ENCODE measurements at regions not wholly inside any gene's neighbourhood (a gene's known extent, or its start where the extent isn't known, plus 50 kb on each side); places are given as distances from the start of the nearest gene placed in this dataset.

DNA sequence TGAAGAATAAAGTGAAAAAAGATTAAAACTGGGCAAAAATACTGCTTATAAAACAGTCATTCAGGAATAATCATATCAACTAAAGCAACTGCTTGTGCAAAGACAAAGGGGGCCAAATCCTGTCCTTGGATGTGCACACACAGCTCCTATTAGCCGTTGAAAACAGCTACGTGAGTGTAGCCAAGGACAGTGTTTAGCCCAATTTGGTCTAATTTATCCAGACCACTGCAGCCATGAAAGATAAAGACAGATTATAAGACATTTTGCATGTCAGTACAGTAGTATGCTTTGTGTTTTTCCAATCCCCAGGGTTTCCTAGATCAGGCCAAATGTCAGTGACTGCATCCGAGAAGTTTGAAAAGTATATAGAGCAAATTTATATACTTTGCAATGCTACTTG is 146.3 kb upstream of the PKN2 start:
- DNase-seq, result no peak
- in situ Hi-C loops (cut with HindIII; ENCODE audit: low pct_ligation_motif_present, low sequenced_read_pairs), result no loop called here
- H3K27me3 ChIP-seq (replicated peaks), result no peaks in the 10 kb centered on the region
- H3K36me3 ChIP-seq (replicated peaks), result no peaks in the 10 kb centered on the region
- TF ChIP-seq, protein P1, sequence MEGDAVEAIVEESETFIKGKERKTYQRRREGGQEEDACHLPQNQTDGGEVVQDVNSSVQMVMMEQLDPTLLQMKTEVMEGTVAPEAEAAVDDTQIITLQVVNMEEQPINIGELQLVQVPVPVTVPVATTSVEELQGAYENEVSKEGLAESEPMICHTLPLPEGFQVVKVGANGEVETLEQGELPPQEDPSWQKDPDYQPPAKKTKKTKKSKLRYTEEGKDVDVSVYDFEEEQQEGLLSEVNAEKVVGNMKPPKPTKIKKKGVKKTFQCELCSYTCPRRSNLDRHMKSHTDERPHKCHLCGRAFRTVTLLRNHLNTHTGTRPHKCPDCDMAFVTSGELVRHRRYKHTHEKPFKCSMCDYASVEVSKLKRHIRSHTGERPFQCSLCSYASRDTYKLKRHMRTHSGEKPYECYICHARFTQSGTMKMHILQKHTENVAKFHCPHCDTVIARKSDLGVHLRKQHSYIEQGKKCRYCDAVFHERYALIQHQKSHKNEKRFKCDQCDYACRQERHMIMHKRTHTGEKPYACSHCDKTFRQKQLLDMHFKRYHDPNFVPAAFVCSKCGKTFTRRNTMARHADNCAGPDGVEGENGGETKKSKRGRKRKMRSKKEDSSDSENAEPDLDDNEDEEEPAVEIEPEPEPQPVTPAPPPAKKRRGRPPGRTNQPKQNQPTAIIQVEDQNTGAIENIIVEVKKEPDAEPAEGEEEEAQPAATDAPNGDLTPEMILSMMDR (IDR thresholded peaks at IDR 0.05; ENCODE audit: low read depth, low read length, missing control alignments), result no peak
- H3K27ac ChIP-seq, result no peak overlapping the region
- H3K4me3 ChIP-seq (ENCODE audit: low read depth, low read length), result no peak overlapping the region

DNA sequence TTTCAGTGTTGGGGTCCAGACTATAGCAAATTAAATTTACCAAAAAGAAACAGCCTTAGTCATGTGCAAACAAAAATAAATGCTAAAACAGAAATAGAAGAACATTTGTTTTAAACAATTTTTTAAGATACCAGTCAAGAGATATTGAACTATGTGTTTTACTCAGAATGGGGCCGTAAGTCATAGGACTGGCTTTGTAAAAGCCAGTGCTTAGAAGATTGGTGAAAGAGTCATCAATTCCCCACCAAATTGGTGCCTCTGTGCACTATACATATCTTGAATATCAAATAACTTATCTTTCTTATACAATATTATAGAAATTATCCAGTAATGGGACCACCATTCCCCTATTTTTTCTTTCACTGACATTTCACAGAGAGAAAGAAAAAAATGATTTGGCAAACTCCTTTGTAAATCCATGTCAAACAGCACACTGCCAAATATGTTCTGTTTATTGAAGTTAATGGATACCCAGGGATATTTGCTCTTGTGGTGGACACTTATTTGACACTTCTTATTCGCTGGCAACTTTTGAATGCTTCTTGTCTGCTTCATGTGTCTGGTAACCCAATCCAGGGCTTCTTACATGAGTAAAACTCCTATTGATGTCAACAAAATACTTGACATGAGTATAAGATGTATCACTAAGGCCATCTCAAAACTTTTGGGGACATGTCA is 145.7 kb upstream of the PKN2 start:
- no peaks in the 10 kb centered on the region for H3K36me3 ChIP-seq (replicated peaks)
- in situ Hi-C loops (cut with HindIII; ENCODE audit: low pct_ligation_motif_present, low sequenced_read_pairs), result no loop called here
- DNase-seq, result no peak
- TF ChIP-seq, protein P1 (IDR thresholded peaks at IDR 0.05; ENCODE audit: low read depth, low read length, missing control alignments), result no peak
- H3K27me3 ChIP-seq (replicated peaks), result no peaks in the 10 kb centered on the region
- no peak overlapping the region for H3K27ac ChIP-seq
- no peak overlapping the region for H3K4me3 ChIP-seq (ENCODE audit: low read depth, low read length)

DNA sequence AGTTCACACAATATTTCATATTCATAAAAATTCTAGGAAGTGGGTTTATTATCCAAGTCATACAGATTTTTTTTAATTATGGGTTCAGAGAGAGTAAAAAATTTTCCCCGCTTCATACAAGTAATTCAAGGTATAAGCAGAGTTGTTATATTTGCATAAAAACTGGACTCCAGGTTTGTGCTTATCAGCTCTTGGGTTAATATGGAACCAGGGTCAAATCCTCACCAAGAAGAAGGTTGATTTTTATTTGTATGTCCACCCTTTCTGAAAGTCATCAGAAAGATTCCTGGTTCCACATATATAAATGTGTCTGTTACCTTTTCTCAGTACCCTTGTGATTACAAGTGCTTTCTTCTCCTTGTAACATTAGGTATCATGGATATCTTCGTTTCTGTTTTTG is 143.8 kb upstream of the PKN2 start:
- H3K4me3 ChIP-seq (ENCODE audit: low read depth, low read length), result no peak overlapping the region
- no peak for DNase-seq
- TF ChIP-seq, protein P1 (IDR thresholded peaks at IDR 0.05; ENCODE audit: low read depth, low read length, missing control alignments), result no peak
- in situ Hi-C loops (cut with HindIII; ENCODE audit: low pct_ligation_motif_present, low sequenced_read_pairs), result no loop called here
- no peaks in the 10 kb centered on the region for H3K36me3 ChIP-seq (replicated peaks)
- no peak overlapping the region for H3K27ac ChIP-seq
- H3K27me3 ChIP-seq (replicated peaks), result no peaks in the 10 kb centered on the region

DNA sequence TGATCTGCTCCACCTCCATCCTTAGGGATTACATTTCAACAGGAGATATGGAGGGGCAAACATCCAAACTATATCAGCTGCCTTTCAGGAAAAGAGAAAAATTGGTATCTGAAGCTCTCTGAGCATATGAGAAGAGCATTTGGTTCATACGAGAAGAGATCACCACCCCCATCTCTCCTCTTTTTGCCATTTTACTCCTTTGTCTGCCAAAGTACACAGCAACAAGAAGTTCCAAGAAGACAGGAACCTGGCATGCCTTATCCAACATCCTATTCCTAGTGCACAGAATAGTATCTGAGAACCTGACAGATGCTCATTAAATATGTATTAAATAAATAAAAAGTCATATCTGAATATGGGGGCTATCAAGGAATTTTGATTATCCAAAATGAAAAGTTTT is 142.5 kb upstream of the PKN2 start:
- no peak for DNase-seq
- no peak overlapping the region for H3K4me3 ChIP-seq (ENCODE audit: low read depth, low read length)
- no peak overlapping the region for H3K27ac ChIP-seq
- no peaks in the 10 kb centered on the region for H3K36me3 ChIP-seq (replicated peaks)
- TF ChIP-seq, protein P1 (IDR thresholded peaks at IDR 0.05; ENCODE audit: low read depth, low read length, missing control alignments), result no peak
- in situ Hi-C loops (cut with HindIII; ENCODE audit: low pct_ligation_motif_present, low sequenced_read_pairs), result no loop called here
- no peaks in the 10 kb centered on the region for H3K27me3 ChIP-seq (replicated peaks)

DNA sequence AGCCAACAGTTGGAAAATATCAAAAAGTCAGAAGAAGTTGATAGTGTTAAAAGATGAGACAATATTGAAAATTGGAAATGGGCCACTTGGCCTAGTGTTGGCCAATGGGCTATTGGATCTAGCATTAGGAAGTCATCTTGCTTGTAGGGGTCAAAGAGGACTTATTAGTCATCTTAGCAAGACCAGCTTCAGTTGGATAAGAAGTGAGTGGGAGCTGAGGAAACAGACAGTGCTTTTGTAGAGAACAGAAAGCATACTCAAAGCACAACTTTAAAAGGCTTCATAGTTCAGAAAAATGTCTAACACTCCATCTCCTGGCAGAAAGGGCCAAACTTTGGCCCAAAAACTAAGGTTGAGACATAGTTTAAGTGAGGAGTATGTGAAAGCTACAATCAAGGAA is 139.9 kb upstream of the PKN2 start:
- Histone ChIP-seq H3K27me3 (replicated peaks) (no peaks in the 10 kb centered on the region), H3K36me3 (replicated peaks) (no peaks in the 10 kb centered on the region), H3K4me3 (ENCODE audit: low read depth, low read length) (no peak overlapping the region), H3K27ac (no peak overlapping the region)
- in situ Hi-C loops (cut with HindIII; ENCODE audit: low pct_ligation_motif_present, low sequenced_read_pairs), result no loop called here
- TF ChIP-seq, protein P1 (IDR thresholded peaks at IDR 0.05; ENCODE audit: low read depth, low read length, missing control alignments), result no peak
- DNase-seq, result no peak

DNA sequence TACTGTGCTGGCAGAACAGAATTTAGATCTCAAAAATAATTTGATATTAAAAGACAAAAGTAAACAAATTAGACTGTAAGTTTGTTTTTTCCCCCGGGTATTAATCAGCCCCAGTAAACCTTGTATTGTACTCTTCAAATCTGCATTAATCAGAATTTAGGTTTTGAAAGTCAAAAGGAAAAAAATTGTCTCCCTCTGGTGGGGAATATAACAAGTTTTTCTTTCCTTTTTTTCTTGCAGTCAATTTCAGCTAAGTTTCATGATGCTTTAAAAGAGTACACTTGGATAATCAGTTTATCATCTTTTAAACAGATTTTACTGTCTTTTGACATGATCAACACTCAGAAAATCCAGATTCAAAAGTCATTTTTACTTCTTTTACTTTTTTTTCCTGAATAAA is 134.5 kb upstream of the PKN2 start:
- Histone ChIP-seq H3K27ac (no peak overlapping the region), H3K4me3 (ENCODE audit: low read depth, low read length) (no peak overlapping the region), H3K36me3 (replicated peaks) (no peaks in the 10 kb centered on the region), H3K27me3 (replicated peaks) (no peaks in the 10 kb centered on the region)
- TF ChIP-seq, protein P1 (IDR thresholded peaks at IDR 0.05; ENCODE audit: low read depth, low read length, missing control alignments), result peak; percentile 7
- in situ Hi-C loops (cut with HindIII; ENCODE audit: low pct_ligation_motif_present, low sequenced_read_pairs), result no loop called here
- no peak for DNase-seq

Data from brain microvascular endothelial cell (primary cell).